ENCODE measurements at regions not wholly inside any gene's neighbourhood (a gene's known extent, or its start where the extent isn't known, plus 50 kb on each side); places are given as distances from the start of the nearest gene placed in this dataset.

DNA sequence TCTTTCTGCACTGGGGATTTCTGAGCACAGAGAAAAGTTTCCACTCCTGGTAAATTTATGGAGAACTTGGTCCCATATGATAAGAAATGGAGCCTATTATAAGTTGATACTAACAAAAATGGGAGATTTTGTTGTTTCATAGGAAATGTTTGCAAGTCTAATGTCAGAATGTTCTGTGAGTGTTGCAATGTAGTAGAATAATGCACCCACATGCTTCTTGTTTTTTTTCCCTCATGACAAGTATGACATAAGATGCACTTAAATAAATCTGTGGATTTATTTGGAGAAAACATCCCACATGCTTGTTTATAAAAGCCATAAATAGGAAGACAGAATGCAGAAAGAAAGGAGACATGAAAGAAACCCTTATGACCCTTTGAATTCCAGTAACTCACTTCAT, 50.8 kb upstream of the KCNJ6 start:
- no peak for DNase-seq

DNA sequence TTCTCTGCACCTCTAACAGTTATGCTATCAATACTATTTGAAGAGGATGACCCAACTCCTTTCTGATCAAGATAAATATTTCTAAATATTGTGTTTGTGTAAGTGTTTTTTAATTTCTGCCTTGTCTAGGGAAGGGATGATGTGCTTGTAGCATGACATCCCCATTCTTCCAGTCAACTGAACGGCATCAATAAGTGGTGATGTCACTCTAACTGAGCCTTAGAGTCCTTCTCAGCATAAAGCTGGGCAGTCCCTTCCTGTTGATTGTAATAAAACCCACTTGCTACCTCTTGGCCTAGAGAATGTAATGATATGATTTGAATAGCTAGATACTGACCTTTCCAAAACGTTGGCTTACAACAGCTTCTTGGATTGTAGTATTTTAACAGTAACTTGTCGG, 52.5 kb upstream of the KCNJ6 start:
- no peak for DNase-seq

DNA sequence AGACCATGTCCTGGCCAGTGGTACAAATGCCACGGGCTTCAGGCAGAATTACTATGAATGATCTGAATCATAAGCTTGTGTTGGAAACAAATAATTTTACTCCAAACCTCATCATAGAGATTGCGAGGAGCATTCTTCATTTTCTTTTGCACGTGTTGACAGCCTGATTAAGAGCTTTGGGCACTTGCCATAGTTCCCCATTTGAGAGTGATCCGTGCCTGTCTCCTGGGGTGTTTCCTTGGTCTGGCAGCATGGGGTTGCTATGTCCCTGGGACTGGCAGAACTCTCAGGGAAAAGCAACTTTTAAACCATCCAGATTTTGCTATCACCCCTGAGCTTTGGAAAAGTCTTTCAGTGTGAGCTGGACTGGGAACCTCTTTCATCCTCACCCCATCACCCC, 54.3 kb upstream of the KCNJ6 start:
- no peak for DNase-seq

DNA sequence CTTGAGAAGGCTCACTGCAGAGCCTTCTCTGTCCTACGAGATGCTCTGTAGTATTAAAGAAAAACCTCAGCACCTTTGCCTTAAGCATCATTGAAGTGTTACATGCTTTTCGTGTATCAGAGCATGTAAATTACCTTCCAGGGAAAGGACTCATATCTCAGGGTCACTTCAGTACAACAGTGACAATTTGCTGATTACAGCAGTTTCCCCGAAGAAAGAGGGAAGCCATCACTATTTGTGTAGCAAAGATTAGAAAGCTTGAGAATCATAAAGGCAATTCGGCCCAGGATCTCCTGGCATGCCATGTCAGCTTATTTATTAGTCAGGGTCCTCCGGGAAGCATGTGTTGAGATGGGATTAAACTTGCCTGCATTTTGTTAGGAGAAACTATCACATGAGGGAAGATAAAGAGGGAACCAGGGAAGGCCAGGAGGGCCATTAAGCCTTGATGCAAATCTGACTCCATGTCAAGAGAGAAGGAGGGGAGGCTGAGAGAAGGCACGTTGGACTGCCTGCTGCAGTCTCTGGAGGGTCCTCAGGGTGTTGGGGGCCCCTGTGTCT, 55.2 kb upstream of the KCNJ6 start:
- DNase-seq, result no peak

DNA sequence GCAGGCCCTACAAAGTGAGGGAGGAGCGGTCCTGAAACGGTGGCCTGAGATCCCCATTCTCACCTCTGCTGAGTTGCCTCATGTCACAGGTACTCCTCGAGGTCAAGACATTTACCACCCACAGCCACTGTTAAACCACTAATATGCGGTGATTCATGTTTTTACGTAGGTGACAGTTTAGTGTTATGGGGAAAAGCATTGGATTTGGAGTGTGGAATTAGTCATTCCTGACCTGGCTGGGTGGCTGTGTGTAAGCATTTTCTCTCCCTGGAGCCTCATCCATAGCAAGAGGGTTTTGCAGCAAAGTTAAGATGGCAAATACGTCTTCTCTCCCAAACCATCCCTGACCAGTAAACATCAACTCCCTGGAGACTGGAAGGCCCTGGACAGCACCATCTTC, 57.8 kb upstream of the KCNJ6 start:
- no peak for DNase-seq

DNA sequence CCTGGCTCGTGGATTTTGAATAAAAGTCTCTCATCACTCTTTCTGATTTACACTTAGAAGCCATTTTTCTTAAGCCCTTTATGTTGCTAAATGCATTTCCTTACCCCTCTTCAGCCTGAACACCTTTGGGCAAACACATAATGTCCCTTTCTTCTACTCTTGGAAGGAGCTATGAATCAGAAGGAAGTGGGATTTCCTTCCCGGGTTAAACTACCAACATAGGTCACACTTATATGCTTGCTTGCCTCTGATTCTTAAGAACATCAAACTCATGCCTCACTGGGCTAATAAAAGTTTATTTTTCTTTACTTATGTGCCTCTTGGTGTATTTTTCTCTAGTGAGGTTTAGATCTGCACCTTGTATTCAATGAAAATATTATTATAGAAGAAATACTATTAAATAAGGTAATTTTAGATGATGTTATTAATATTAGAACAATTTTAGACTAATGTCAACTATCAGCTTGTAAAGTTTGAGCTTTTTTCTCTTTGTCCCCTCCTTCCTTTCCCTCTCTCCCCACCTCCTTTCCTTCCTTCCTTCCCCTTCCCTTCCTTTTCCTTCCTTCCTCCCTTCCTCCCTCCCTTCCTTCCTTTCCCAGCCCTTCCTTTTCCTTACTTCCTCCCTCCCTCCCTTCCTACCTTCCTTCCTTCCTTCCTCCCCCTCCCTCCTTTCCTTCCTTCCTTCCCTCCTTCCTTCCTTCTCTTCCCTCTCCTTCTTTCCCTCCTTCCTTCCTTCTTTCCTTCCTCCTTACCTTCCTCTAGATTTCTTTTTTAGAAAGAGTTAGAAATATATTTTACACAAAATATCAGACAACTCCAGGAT, 66.5 kb upstream of the KCNJ6 start:
- DNase-seq, result no peak

DNA sequence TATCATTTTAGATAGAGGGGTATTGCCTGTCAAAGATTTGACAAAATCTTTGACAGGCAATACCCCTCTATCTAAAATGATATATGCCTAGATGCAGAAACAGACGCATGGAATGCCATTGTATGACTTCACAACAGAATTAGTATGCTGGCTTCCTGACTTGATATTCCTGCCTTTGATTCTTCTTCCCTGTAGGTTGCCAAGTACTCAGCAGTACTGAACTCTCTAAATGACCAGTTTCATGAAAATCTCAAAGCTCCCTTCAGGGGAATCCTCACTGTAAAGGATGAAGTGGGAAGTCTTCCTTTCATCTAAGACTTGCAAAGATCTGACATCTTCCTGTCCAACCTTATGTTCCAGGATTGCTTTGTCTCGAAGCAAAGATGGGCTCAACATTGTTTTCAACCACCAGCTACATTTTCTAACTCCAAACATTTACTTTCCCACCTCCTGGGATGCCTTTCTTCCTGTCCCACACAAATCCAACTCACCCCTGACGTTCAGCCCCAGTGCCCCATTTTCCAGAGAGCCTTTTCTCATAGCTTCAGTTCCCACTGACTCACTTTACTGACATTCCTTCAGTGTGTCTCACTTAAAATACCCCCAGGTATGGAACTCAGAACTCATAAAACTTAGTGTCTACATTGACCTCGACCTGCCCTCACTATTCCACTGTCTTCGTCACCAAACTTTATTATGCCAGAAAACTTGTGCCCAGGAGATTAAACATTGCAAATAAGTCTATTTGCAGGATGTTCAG, 67.3 kb upstream of the KCNJ6 start:
- no peak for DNase-seq

DNA sequence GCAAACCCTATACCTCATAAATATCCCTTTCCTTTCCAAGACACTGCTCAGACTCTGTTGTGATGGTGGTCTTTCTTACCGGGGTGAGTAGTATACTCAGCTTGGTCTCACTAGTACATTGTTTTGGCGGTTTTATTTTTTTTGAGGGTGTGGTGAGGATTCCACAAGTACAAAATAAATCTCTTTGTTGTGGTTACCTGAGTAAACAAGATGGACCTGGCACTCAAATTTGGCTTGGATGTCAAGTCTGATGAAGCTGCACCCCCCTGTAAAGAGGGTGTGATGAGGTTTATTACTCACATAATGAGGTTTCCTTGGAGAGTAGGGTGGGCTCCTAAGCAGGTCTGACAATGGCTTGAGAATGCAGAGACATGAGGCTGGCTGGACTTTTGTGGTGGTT, 68.2 kb upstream of the KCNJ6 start:
- no peak for DNase-seq

DNA sequence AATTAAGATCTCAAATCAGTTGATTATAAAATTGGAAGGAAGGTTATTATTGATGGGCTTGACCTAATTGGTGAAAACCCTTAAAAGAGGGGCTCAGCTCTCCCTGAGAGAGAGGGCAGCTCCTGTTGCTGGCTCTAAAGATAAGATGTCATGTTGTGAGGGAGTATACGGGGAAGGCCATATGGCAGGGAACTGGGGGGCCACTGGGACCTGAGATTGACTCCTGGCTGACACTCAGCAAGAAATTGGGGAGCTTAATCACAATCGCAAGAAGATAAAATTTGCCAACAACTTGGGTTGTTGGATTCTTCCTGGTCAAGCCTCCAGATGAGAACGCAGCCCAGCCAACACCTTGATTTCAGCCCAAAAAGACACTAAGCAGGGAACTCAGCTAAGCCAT, 69.7 kb upstream of the KCNJ6 start:
- no peak for DNase-seq

DNA sequence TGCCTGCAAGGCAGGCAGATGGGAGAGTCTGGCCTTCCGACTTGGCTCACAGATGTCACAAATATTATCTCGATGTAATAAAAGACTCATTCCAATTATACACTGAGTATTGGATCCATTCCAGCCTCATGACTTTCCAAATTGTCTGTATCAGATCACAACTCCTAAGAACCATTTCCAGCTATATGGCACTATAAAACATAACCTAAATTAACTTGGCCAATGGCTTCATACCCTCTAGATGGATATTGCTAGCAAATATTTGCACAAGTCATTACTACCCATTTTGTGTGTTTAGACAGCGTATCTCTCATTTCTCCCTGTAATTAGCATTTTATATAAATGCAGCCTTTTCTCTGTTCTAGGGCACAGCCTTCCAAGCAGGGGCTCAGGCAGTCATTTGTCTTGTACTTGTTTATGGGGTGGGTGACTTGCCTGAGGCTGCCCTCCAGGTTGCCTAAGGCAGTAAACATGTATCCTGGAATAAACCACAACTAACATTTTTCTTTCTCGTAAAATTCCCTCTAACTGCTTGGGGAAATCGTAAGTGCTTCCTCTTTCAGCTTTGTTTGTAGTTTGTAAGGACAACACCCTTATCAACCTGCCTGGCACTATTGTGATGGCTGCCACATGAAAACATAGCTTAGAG, 70.6 kb upstream of the KCNJ6 start:
- no peak for DNase-seq

DNA sequence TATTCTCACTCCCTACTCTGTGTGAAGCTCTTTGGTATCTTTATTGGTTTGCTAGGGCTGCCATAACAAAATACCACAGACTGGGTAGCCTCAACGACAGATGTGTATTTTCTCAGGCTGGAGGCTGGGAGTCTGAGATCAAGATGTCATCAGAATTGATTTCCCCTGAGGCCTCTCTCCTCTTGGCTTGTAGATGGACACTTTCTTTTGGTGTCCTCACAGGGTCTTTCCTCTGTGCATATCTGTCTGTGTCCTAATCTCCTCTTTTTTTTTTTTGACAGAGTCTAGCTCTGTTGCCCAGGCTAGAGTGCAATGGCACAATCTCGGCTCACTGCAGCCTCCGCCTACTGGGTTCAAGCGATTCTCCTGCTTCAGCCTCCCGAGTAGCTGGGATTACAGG, 71.4 kb upstream of the KCNJ6 start:
- no peak for DNase-seq

DNA sequence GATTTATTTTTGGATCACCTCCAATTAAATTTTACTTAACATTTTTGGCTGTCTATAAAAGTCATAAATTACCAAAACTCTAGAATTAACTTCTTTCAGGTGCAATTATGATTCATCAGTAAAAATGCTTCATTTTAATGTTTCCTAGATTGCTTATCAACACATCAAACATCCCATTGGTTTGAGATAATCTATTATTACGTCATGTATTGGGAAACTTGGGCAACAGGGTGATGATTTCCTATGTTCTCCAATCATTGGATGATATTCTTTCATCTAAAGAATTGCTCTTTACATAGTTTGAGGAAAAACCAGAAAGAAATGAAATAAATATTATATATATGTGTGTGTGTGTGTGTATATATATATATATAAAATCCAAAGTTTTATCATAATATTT, 76.8 kb upstream of the KCNJ6 start:
- no peak for DNase-seq

DNA sequence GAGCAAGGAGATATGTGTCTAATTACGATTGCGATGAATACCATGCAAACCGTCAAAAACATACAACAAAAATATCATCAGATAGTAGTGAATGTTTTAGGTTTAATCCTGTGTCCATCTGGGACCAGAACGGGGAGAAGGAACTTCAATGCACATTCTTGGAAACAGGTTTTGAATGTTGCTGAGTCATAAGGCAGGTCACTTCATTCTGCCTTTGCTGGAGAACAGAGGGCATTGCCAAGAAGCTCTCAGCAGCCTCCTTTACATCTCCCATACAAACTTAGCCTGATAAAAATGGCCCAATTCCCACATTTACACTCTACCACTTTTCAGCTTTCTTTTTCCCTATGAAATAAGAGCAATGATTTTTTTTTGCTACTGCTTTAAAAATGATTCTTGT, 78.0 kb upstream of the KCNJ6 start:
- DNase-seq, result no peak

DNA sequence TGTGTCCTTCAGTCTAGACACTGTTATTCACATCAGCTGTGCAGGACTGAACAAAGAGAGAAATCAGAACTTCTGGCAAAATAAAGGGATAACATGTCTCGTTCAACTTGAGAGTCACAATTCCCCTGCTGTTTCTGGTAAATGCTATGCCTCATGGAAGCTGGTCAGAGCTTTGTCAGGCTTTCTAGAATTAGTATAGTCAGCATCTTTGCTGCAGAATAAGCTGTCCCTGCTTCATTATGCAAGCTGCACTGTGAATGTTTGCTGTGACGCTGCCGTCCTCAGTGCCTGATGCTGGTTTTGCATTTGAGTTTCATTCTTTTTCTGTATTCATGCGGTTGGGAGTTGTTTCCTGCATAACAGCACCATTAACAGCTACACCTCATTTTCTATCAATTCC, 96.4 kb upstream of the KCNJ6 start:
- no peak for DNase-seq

DNA sequence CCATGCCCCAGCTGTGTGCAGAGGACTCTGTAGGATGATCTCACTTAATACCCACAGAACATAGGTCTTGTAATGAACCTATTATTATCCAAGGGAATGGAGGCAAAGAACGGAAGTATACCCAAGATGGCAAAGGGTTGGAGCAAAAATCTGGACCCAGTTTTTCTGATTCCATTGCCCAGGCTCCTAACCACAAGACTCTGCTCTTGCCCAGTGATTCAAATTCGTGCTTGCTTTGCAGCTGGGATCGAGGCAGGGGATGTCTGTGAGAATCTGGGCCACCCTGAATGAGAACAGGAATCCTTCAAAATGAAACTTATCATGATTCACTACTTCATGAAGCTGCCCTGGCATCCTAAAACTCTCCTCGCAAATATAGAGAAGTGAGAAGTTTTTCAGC, 97.5 kb upstream of the KCNJ6 start:
- DNase-seq, result no peak

DNA sequence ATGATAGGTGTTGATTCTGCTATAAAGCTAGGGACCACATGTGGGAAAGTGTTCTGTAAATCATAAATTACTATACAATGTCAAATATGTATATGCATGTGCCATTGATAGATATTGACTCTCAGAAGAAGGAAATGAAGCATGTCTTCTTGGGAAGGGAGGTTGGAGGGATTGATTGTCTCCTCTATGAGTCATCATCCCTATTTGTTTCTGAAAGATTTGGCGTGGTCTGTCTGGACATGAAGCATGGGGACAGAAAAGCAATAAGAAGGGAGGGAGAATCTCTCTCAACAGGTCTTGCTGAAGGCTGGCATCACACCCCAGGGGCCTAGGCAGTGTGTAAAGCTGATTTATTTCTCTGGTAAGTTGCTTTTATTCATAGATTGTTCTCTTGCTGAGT, 98.0 kb upstream of the KCNJ6 start:
- DNase-seq, result no peak

DNA sequence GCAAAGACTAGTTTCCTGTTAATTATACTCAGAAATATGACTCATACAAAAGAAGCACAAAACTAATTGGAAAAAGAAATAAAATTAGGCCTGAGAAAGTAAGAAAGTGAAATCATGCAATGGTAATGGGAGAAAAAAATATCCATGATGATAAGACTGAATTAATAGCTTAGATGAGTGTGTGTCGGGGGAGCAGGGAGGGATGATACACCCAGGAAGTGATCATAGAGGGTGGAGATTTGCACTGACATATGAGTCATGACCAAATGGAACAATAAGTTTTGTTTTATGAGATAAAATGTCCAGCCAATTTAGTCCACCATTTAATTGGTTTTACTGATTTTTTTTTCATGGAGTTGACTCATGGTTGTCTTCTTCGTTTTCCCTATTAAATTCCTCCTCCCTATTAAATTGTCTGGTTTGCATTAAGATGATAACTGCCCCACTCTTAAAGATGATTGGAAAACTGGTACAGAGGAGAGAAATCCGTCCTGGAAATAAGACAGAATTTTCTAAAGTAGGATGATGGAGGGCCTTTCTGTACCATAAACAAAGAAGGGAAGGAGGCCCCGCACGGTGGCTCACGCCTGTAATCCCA, 111.7 kb upstream of the KCNJ6 start:
- no peak for DNase-seq

DNA sequence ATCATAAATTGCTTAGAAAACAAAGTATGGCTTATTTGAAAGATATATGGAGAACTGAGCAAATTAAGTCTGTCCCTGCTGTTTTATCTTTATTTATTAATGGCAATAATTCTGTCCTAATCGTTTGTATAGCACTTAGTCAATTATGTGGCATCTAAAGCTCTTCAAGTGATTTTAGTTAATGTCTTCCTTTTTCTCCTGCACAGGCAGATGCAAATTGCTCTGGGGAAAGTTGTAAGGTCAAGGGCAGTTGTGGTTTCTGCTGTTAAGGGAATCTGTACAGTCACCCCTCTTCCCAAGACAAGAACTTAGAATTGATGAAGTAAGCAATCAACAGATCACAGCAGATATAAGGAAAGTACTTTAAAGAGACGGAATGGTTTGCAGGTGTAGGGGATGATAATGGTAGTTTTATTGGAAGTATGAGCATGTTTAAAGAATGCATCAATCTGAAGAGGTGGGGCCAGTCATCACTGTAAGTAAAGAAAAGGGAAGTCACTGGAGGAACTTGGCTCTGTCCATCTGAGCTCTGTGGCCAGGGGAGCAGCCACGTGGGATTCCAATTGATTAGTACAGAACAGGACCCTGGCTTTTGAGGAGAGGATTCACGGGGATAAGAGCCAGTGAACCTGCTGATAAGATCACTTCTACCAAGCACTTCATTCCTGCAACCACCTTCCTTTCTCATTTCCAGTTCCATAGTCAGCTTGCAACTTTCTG, 116.0 kb upstream of the KCNJ6 start:
- DNase-seq, result peak; percentile 66

DNA sequence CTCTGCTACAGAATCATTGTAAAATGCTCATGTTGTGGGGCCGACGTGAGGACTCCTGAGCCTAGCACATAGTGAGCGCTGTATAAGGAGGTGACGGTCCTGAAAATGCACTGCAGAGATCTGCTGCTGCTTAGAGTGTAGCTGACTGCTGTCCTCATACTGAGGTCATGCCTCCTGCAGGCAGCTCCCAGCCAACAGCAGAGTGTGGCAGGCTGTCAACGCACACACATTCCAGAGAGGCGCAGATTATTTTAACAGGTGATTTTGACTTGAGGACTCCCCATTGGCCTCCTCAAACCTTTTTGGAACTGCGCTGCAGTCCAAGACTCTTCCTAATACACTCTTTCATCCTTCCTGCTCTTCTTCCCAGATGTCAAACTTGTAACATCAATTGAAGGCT, 119.8 kb upstream of the KCNJ6 start:
- DNase-seq, result no peak

DNA sequence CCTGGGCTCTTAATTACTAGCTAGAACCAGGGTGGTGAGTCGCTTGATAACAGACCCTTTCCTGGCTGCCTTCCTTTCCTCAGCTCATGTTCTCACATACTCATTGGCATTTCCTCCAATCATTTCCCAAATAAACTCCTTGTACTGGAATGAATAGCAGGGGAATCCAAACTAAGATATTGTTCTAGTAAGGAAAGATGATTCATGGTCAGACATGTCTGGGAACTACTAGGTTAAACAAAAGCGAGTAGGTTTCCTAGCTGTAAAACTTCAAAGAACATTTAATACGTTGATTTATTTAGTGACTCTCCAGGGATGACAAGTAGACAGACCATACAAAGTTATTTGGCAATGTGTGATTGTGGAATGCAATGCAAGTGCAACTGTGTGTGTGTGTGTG, 121.2 kb upstream of the KCNJ6 start:
- no peak for DNase-seq

DNA sequence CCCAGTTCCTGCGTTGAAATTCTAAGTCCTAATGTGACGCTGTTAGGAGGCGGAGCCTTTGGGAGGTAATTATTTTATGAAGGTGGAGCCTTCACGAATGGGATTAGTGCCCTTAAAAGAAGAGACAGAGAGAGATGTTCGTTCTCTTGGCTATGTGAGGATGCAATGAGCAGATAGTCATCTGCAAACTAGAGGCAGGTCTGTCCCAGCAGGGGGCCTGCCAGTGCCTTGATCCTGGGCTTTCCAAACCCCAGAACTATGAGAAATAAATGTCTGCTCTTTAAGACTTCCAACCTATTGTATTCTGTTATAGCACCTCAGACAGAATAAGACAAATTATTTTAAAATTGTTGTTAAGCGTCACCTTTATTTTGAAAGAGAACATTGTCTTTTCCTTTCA, 123.1 kb upstream of the KCNJ6 start:
- DNase-seq, result peak; percentile 21

DNA sequence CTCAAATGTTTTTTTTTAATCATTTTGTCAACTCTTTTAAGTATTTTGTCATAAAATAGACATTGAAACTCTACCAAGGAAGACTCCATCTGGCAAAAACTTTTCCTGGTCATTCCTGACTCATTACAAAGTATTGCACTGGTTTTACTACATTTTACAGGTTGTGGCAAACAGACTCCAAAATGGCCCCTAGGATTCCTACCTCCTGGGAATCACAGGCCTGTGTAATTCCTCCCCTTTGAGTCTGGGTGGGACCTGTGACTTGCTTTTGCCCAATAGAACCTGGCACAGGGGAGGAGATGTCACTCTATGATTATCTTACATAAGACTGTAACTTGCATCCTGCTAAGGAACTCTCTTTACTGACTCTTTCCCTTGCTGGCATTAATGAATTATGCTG, 123.6 kb upstream of the KCNJ6 start:
- DNase-seq, result no peak

DNA sequence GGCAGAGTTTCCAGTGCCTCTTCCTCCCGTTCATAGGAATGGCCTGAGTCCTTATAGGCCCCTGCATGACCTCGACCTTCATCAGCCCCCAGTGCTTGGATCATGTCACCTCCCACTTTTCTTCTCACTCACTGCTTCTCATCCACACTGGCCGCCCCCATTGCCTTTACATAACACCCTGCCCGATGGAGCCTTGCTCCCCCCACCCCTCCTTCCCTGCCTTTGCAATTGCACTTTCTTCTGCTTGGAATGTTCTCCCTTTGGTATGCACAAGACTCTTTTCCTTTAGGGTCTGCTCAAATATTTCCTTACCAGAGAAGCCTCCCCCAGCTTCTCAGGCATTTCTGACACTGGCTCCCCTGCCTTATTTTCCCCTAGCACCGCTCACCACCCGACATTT, 125.2 kb upstream of the KCNJ6 start:
- no peak for DNase-seq
